Coronary artery (tissue), 2 donors: ENCODE measurements at regions not wholly inside any gene's neighbourhood (a gene's known extent, or its start where the extent isn't known, plus 50 kb on each side); places are given as distances from the start of the nearest gene placed in this dataset.

Experiments
- DNase-seq: peaks from one replicate; pipeline ENCODE4 v3.0.0-alpha.2; 2017; ENCODE audit warnings: low spot score
- H3K27ac ChIP-seq, 2 donors: fragments of 200-600 bp; sonication (generic); one replicate each; pipeline ENCODE4 v1.5.1; 2016 to 2019
- H3K4me3 ChIP-seq: fragments of 200-600 bp; sonication (generic); 2 replicates; pipeline ENCODE4 v1.5.1; 2016; ENCODE audit warnings: mild to moderate bottlenecking, moderate library complexity
- CTCF ChIP-seq: fragments of 200-600 bp; sonication (generic); IDR thresholded peaks from one replicate; pipeline ENCODE4 v1.5.1; 2019; ENCODE audit warnings: antibody characterized with exemption

DNA sequence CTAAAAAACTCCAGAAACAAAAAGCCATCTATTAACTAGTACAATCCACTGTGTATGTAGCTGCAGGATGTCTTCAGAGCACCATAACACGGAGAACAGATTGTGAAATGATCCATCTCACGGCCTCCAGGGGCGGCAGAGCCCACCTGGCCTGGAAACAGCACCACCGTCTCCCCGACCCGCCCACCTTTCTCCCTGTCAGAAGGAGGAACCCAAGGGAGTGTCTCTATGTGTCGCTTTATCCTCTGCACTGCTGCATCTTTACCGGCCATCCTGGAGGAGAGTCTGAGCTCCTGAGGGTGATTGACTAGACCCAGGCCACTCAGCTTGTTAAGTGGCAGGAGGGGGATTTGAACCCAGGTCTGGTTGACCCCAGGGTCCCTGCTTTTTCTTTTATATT, 405.0 kb downstream of the MATN1 start:
- Histone ChIP-seq H3K4me3 (no peak overlapping the region), H3K27ac (no peak overlapping the region)
- TF ChIP-seq CTCF = no peak
- no peak for DNase-seq

GRCh38 chr1:30317921-30318320, 405.5 kb downstream of the MATN1 start:
- no peak for DNase-seq

DNA sequence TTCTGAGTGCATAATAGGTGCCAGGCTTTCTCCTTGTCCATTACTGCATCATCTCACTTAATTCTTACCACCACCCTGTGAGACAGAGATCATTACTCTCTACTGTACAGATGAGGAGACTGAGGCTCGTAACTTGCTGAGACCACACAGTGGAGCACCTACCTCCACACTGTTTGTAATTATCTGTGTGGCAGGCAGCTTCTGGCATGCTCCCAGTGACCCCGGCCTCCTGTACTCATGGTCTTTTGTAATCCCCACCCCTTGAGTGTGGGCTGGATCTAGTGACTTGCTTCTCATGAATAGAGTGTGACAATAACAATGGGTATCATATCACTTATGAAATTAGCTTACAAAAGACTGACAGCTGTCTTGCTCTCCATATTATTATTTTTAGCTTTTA, 407.3 kb downstream of the MATN1 start:
- no peak overlapping the region for H3K4me3 ChIP-seq
- TF ChIP-seq CTCF = no peak
- DNase-seq = no peak
- no peak overlapping the region for H3K27ac ChIP-seq

More at GRCh38 chr1:30317921-30318320, 405.5 kb downstream of the MATN1 start:
- TF ChIP-seq CTCF = no peak
- Histone ChIP-seq H3K27ac (no peak overlapping the region), H3K4me3 (no peak overlapping the region)

DNA sequence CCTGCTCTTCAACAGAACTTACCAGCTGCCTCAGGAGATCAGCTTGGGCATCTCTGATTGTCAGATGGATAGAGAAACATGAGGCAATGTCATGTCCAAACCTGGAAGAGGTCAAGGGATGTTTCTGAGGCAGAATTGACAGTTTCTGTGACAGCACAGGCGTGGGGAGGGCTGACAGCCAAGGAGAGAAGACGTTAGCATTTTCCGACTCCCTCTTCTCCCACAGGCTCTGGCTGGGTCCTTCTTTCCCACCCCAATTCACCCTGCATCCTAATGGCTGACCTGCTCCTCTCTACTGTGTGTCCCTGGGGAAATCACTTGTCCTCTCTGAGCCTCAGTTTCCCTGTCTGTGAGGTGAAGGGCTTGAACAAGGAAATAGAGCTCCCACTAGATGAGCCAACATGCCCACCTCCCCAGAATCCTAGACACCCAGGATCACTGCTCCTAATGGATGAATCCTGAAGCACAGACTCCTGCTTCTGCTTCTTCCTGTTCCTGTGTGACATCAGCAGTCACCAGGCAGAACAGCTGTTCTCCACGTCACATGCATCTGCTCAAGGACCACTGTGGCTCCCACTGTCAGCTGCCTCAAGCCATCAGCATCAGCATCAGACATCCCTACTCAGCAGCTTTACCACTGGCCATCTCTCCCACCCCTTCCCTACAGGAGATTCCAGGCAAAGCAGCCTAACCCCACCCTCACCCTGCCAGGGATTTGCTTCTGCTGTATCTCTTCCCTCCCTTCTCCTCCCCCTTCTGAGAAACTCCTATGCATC, 408.0 kb downstream of the MATN1 start:
- no peak overlapping the region for H3K4me3 ChIP-seq
- TF ChIP-seq CTCF = no peak
- H3K27ac ChIP-seq = no peak overlapping the region
- peak; percentile 28 for DNase-seq

- DNase-seq = peak; percentile 69
- TF ChIP-seq CTCF = no peak
- Histone ChIP-seq H3K27ac (no peak overlapping the region), H3K4me3 (no peak overlapping the region)
These were observed 408.8 kb downstream of the MATN1 start for GRCh38 chr1:30314591-30314990.

DNA sequence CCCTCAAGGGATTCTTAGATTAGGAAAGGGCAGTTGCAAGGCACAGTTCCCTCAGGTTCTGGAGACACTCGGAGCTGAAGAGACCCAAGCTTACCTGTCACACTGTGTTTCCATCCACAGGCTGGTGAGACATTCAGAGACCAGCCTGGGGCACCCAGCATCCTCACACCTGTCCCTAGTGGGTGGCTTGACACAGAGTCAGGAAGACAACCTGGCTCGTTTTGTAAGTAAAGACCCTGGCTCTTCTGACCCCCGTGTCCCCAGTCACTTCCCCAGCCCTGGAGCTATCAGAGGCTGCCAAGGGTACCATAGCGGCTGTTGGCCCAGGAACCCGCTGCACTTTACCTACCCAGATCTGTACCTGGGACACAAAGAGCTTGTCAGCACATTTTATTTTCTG, 409.8 kb downstream of the MATN1 start:
- H3K4me3 ChIP-seq = no peak overlapping the region
- no peak for TF ChIP-seq CTCF
- DNase-seq = peak; percentile 38
- no peak overlapping the region for H3K27ac ChIP-seq

GRCh38 chr1:30313176-30313575, 410.2 kb downstream of the MATN1 start:
- TF ChIP-seq CTCF = no peak
- Histone ChIP-seq H3K4me3 (no peak overlapping the region), H3K27ac (no peak overlapping the region)
- peak; percentile 55 for DNase-seq
